Fibroblast of skin of right biceps (primary cell): ENCODE measurements at regions not wholly inside any gene's neighbourhood (a gene's known extent, or its start where the extent isn't known, plus 50 kb on each side); places are given as distances from the start of the nearest gene placed in this dataset.
"Not testable (repeated sequence)": the region's sequence is repeated elsewhere in the genome, so short reads cannot be mapped to it uniquely, and the experiment has no call there.

ENCODE experiments used
- DNase-seq: peaks from one replicate; pipeline ENCODE4 v3.0.0-alpha.2; 2013

DNA sequence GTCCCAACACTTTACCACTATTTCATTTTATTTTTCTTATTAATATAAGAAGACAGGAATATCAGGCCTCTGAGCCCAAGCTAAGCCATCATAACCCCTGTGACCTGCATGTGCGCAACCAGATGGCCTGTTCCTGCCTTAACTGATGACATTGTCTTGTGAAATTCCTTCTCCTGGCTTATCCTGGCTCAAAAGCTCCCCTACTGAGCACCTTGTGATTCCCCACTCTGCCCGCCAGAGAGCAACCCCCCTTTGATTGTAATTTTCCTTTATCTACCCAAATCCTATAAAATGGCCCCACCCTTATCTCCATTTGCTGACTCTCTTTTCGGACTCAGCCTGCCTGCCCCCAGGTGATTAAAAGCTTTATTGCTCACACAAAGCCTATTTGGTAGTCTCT, 382.8 kb upstream of the HS3ST1 start:
- not testable (repeated sequence) for DNase-seq

DNA sequence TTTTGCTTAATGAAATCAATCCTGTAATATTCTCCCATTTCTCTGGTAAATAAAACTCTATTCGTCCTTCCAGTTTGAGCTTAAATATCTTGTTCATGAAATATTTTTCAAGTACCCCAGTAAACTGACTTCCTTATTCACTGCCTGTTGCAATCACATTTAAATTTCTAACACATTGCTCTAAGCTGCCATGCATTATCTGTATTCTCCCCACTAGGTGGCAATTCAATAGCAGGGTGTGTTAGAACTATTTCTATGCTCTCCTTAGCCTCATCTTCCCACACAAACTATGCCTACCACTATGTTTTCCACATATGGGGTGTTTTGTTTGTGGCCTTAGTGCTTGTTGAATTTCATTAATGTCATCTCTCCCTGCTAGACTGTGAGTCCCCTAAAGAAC, 377.1 kb upstream of the HS3ST1 start:
- DNase-seq, result no peak

DNA sequence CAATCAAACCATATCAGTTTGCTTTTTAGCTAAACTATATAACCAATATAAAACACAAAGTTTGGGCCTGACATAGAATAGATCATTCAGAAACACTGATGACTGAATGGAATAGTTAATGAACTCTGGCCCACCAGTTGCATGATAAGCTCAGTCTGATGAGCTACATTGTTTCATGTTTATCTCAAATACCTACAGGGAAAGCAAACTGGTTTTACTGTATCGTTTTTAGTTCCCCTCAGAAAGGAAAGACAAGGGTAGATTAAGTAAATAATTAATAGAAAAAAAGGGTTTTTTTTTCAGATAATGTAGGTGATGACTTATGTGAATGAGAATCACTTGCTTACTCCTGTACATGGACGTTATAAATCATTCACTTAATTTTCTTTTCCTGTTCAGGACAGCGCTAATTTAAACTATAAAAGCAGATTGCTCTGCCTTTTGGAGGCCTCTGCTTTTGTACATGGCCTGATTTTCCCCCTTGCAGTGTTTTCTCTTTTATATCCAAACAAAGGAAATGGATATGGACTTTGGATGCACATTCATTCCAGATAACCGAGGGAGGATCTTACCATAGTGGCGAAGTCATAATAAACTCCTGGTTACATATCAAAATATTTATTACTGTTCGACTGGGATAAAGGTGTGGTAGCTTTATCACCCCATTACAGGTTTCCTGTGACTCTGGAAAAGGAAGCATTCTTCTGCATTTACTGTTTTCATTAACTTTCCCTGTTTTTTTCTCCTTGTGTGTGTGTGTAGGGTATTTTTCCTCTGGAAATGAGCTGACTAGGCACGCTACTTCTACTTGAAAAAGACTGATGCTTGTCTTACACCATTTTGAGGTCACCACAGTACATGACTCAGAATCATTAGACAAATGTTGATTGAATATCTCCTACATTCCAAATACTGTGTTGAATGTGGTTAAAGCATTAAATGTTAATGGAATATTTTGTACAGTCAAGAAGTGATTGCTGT, 373.1 kb upstream of the HS3ST1 start:
- no peak for DNase-seq

DNA sequence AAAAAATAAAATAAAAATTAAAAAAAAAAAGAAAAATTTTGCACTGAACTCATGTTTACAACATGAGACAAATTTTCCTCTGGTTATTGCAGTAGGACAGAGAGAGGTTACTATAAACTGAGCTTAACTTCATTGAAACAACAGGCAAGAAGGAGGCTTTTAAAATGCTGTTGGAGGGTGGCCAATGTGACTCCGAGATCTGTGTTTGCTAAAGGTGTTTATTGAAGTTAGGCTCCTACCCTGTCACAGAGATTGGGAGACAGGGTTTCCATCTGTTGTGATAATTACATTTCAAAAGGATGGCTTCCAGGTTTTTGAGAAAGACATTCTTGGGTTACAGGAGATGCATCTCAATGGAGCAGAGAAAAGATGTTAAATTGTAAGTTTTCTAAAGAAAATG, 370.5 kb upstream of the HS3ST1 start:
- DNase-seq, result no peak

DNA sequence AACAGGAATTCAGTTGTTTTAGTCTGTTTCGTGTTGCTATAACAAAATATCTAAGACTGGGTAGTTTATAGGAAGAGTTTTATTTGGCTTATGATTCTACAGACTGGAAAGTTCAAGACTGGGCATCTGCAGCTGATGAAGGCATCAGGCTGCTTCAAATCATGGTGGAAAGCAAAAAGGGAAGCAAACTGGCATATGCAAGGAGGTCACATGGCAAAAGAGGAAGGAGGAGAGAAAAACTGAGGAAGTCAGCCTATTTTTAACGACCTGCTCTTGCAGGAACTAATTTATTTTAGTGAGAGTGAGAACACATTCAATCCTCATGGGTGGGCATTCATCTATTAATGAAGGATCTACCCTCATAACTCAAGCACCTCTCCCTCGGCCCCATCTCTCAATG, 363.1 kb upstream of the HS3ST1 start:
- DNase-seq, result no peak

DNA sequence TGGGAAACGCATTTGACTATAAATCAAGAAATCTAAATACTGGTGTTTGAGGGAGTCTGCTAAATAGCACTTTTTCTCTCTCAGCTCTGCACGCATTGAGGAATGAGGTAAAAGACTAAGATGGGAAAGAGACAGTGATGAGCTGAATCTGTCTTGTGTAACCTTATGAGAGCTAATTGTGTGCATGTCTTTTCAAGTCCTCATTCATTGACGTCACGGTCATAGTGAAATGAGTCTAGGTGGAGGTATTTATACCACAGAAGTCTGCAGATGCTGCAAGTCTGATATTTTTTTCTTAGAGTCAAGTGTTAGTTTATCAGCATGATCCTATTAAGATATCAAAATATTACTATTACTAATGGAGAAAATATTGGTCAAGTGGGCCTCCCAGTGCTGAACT, 361.5 kb upstream of the HS3ST1 start:
- DNase-seq, result no peak

DNA sequence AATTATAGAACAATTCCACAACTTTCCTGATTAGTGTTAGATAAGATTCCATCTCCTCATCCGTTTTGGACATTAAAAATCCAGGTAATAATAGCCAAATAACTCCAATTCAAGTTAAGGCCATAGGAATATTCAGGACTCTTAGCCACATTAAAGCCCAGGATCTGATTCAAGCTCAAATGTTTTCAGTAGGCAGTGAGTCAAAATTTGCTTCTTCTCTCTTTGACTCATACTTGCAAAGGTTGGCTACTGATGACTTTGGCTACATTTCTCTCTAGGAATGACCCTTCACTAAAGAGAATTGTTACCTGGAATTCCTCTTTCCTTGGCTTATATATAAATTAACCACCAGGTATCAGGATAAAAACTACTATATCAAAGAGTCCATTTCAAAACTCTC, 354.9 kb upstream of the HS3ST1 start:
- DNase-seq, result no peak

DNA sequence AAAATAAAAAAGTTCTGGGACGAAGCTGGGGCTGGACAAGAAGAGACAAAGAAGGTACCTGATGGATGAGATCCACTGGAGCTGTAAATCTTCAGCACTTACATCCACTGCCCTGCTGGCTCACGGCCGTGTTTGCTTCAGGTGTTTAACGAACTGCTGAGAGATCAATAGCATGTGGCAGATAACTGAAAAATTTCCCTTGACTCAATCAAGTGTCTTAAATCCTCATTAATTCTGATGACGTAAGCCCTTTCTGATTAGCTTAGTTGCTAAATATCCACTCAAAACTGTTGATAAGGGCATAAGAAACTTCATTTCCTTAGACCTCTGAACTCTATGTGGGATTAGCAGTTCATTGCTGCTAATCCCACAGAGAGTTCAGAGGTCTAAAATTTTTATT, 354.2 kb upstream of the HS3ST1 start:
- no peak for DNase-seq

DNA sequence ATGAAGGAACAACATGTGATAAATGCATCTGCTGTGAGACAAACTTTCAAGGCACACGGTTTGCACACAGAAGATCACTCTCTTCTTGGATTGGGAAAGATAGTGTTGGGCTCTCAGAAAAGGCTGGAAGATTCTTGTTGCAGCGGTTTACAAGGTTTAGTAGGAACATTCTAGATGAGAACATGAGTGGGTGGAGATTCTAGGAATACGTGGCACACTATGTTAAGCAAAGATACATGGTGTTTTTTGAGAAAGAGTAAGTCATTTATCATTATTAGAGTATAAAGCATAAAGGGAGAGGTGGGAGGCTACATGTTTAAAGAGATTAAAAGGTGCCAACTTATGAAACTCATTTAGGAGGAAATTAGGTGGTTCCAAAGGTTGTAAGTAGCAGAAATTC, 348.8 kb upstream of the HS3ST1 start:
- no peak for DNase-seq

DNA sequence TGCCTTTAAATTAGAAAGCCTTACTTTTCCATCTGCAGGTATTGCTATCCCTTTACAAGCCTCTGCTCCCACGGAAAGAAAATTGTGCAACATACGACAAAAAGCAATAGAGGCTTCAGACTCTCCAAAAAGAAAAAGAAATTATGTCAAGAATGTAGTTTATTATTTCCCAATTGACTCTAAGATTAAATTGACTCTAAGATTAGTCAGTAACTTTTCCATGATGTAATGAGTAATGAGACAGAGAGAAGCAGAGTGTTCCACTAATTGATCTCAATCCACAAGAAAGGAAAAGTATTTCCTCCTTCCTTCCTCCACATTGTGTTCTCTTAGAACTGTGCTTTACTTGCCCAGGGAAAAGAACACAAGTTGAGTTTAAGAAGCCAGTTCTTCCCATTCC, 345.7 kb upstream of the HS3ST1 start:
- no peak for DNase-seq

DNA sequence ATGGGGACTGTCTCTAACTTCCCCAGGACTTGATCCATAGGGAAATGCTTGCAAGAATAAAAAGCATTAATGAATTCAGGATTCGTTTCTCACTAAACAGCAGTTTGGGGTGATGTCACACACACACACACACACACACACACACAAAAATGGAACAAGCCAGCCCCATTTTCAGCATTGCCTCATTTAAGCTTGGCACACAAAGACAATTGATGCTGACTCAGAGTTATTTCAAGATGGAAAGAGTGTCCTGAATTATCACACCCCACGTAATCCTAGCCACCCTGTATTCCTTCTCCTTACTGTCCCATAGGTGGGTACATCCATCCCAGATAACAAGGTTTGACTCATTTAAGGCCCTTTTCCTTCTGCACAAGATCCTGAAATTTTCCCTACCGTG, 345.1 kb upstream of the HS3ST1 start:
- no peak for DNase-seq

DNA sequence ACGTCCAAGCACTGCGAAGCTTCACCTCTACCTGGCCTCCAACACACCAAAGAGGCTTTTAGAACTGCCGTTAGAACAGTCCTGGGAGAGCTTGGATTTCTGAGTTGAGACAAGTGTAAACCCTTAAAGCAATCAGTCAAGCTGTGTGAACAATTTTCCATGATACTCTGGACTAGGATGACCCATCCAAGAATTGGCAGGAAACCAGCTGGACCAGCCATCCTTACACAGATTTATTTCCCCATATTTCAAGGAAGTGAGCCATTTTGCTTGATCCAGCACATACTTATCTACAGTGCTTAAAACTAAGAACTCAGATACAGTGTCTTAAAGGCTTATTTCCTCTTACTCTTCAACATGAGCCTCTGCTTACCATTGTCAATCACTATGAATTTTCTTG, 340.7 kb upstream of the HS3ST1 start:
- peak; percentile 14 for DNase-seq

DNA sequence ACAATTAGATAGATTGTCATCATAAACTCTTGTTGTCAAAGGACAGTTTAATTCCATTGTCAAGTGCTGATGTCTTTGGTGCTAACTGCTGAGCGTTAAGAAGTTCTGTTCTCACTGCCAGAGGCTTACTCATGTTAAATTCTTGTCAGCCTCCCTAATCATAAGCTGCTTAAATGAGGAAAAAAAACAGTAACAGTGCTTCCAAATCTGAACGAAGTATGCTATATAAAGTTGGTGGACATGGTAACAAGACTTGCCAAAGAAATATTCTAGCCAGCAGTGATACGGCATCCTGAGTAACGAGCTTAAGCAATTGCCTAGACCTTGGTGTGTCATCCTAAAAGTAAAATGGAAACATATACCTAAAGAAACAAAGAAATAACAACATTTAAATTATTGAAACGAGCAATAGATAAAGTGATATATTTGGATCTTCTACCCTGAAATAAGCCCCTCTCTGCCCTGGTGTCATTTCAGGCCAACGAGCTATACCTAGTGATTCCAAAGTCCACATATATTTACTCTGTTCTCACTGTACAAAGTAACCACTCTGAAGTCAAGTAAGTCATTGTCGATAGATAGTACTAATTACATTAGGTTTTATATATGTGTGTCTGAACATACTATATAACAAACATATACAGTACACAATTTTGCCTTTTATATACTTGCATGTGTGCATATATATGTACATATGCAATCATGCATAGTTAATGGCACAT, 339.7 kb upstream of the HS3ST1 start:
- DNase-seq, result no peak

DNA sequence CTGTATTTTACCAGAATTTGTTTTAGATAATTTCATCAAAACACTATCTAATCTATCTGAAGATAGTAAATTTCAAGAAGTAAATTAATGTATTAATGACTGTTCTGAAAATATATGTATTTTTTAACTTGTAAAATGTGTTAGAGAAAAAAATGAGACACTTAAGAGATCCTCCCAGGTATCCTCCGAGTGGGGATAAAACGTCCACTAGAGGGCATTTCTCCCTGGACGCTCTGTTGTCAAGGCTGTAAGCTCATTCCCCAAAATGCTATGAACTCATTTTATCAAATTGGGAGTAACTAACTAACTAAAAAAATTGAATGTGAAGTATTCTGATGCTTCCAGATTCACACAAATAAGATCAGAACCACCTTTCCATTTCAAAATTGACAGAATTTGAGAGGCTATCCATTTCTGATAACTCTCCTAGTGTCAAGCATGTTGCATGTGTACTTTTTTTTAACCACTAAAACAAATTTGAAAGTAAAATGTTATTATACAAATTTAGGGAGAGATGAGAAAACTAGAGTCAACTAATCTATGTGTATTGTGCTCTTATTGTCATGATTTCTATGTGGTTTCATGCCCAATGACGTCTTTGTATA, 337.3 kb upstream of the HS3ST1 start:
- DNase-seq, result peak; percentile 15

DNA sequence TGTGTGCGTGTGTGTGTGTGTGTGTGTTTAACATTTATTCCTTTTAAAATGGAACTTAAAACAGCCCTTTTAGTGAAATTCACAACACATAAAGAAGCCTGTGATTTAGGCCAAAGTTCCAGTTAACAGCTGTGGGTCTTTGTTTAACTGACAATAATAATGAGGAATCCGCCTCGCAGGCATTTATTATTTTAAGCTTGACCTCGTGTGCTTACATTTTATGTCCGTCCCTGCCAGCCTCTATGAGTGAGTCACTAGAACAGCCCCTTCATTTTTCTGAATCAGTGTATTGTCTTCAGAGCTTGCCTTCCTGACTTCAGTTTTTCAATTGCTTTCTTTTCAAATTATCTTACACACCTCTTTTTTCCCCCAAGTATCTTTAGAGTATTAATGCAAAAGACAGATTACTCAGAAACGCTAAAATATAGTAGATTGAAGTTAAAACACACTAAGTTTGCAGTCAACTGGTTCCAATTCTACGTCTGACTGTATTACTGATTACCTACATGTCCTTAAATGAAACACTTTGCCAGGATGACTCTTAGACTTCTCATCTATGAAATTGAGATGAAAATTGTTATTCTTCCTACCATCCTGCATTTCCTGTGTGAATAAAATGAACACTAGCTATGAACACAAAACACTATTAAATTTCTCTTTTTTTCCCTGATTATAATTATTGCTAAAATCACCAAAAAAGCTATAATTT, 319.6 kb upstream of the HS3ST1 start:
- DNase-seq, result peak; percentile 22

DNA sequence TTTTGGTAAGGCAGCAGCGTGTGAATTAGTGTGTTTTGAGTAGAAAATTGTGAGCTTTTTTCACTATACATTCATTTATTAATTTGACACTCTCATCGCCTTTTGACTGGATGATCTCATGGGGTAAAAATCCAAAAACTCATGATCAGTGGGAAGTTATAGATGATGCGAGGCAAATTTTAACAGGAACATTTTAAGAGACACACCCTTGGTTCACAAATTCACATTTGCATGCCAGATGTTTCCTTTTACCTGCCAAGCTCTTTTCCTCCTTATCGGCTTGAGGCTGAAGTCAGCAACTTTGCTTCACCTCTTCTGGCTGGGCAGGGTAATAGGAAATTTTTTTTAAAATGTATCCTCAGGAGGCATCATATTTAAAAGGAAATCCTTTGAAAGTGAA, 318.0 kb upstream of the HS3ST1 start:
- no peak for DNase-seq

DNA sequence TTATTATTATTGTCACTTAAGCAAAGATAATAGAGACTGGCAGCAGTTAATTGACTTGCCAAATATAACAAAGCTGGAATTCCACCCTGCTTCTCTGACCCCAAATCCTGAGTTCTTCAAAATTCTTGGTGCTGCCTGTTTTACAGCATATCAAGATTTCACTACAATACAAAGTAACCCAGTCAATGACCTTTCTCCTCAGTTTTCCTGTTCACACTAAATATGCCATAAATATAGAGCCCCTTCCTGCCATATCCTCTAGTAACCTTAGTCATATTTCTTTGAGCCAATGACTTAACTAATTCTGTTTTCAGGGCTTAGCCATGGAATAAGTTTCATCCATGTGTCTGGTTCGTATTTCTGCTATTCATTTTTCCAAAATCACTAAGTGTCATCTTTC, 315.3 kb upstream of the HS3ST1 start:
- DNase-seq, result no peak

DNA sequence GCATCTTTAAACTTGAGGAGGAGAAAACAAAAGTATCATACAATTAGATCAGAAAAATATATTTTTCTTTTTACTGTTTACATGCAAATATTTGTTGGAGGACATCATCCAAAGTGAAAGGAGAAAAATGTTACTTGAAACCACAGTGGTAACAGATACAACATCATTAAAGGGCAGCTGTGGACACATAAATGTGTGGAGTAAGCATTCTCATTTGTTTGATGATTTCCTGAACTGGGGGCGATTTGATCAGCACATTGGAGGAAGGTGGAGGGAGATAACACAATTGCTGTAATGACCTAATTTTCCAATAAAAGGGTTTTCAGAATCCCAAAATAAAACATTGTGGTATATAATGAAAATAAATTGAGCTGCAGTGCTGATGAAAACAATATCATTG, 314.5 kb upstream of the HS3ST1 start:
- DNase-seq, result no peak

DNA sequence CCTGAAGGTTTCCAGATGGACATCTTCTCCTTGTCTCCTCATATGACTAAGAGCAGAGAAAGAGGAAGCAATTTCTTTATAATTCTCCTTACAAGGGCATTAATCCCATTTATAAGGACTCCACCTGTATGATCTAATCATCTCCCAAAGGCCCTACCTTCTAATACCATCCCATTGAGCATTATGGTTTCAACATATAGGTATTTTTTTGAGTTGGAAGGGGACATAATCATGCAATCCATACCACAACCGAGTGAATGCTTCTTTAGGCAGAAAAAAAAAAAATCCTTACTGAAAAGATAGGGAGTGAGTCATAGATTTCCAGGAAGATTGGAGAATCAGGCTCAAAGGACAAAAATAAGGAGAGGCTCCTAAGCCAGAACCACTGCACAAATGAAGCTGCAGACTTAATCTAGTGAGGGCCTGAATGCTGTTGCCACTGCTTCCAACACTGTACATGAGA, 312.5 kb upstream of the HS3ST1 start:
- peak; percentile 32 for DNase-seq

DNA sequence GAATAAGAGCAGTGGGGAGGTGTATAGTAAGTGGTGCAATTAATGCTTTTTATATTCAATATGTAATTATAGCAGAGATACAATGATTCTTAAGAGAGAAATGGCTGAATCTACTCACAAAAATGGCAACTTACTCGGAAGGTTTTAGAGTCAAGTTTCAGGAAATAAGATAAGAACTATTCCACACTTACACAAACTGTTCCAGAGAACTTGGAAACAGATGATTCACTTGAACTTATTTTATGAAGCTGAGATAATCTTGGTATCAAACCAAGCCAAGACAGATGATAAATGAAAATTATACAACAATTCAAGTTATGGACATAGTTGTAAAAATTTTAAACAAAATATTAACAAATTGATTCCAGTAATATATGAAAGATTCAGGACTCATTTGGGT, 311.3 kb upstream of the HS3ST1 start:
- no peak for DNase-seq

DNA sequence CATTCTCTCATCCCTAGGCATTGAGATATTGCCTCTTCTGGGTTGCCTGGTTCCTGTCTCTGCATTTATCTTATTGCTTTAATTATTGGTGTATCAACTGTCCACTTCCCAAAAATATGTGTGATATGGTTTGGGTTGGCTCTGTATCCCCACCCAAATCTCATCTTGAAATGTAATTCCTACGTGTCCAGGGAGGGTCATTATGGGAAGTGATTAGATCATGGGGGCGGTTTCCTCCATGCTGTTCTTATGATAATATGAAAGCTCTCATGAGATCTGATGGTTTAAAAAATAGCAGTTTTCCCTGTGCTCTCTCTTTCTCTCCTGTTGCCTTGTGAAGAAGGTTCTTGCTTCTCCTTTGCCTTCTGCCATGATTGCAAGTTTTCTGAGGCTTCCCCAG, 308.3 kb upstream of the HS3ST1 start:
- no peak for DNase-seq

DNA sequence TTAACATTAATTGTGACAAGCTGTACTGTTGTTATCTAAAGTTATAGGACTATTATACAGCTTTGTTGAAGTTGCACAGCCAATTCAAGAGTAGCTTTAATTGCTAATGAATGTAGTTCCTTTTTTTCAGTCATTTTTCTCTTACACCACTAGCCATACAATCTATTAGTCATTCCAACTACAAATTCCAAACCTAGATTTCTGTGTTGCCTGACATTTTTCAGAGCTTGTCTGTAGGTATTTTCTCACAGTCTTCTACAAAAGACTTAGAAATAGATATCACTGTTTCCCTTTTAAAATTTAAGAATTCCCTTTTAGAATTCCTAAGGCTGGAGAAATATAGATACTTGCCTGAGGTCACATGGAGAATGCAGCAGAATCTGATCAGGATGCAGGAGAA, 307.0 kb upstream of the HS3ST1 start:
- DNase-seq, result no peak

DNA sequence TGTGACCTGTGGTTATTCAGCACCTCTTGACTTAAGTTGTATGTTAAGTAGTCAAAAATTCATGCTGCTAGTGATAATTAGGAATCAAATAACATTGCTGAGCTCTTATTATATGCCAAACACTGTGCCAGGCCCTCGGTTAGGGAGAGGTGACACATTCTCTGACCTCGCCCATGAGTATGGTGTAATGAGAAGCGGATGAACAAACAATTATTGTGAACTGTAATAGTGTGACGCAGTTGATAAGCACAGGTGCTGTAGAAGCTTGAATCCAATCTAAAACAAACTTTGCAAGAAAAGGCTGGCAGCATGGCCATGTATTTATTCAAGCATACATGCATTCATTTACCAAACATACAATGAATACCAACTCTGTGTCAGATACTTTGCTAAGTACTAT, 303.5 kb upstream of the HS3ST1 start:
- DNase-seq, result no peak
